Inferior parietal cortex (tissue), 1 donor: ENCODE measurements at regions not wholly inside any gene's neighbourhood (a gene's known extent, or its start where the extent isn't known, plus 50 kb on each side); places are given as distances from the start of the nearest gene placed in this dataset.
A peak's percentile ranks its signal among the peaks of the same experiment; 100 is the strongest.

ENCODE experiments used
- DNase-seq: peaks from one replicate; pipeline ENCODE4 v3.0.0-alpha.2; 2016; ENCODE audit errors: extremely low spot score

- no peak for DNase-seq
Observed at GRCh38 chr4:104795264-104795939, 300.7 kb upstream of the CXXC4 start.

DNA sequence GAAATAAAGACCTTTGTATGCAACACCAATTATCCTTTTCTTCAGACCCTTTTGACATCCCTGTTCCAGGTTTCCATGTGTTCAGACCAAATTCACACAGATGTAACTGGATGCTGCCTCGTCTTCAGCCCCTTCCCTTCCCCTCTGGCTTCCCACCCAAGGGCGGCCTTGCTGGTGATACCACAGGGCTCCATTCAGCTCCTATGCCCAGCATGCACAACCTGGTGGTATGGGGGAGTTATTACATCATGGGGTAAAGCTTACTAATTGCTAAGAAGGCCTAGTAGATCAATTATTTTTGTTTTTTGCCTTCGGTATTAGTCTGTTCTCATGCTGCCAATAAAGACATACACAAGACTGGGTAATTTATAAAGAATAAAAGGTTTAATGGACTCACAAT is 317.0 kb upstream of the CXXC4 start:
- no peak for DNase-seq

GRCh38 chr4:104815665-104816064 is 321.0 kb upstream of the CXXC4 start:
- no peak for DNase-seq

DNA sequence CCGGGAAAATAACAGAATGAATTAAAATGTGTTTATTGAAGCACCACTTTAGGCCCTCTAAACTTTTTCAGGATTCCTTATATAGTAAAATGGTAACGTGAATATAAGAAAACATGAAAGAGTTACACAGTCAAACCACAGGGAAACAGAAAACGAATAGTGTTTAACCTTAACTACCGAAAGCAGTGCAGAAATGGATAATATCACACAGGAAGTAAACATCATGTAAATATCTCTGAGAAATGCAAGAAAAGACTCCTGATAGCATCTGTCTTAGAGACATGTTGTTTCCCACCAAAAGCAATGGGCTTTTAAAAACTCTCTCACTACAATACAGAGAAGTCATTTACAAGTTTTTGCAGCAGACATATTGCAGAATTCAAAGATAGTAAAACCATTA is 323.9 kb upstream of the CXXC4 start:
- DNase-seq, result no peak

- DNase-seq, result no peak
Observed at GRCh38 chr4:104826171-104826570, 320.5 kb upstream of the TET2 start.

- no peak for DNase-seq
Observed at GRCh38 chr4:104829761-104830160, 316.9 kb upstream of the TET2 start.

- no peak for DNase-seq
Observed at GRCh38 chr4:104848597-104849225, 298.0 kb upstream of the TET2 start.

DNA sequence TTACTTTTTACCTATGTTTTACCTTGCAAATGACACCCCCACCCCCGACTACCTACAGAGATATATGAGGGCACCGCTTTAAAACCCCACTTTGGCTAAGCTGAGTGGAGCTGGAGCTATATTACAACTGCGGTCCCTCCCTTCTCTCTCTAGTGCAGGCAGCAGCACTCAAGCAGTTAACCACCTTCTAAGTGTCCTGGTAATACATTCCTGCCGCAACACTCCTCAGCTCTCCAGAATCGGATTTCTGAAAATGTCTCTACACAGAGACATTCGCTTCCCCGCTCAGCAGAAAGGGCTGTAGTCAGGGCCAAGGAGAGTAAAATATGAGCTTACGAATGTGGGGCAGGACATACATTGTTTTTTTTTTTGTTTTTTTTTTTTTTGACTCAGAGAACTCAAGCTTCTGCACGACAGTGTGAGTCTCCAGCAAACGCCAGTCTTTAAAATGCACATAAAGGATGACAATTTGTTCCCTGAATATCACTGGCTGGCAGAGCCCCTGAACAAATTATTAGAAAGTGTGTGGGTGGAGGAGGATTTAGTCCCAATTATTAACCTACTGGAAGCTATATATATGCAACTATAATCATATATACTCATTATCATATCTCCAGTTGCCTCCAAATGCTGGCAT is 287.0 kb upstream of the TET2 start:
- DNase-seq, result peak; percentile 31

GRCh38 chr4:104860238-104861123 is 286.2 kb upstream of the TET2 start:
- peak; percentile 96 for DNase-seq

DNA sequence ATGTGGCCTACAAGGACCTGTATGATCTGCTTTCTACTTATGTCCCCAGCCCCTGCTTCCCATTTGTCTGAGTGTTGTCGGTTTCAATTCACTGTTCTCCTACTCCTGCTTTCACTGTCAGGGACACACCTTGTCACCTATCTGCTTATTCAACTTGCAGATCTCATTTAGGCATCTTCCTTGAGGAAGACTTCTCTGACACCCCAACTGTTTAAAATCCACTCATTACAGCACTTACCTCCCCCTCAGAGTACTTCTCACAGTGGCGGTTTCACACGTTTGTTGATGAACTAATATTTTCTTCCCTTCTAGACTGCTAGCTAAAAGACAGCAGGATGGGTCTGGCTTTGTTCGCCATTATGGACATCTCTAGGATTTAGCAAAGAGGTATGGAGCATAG is 279.9 kb upstream of the TET2 start:
- DNase-seq, result no peak

DNA sequence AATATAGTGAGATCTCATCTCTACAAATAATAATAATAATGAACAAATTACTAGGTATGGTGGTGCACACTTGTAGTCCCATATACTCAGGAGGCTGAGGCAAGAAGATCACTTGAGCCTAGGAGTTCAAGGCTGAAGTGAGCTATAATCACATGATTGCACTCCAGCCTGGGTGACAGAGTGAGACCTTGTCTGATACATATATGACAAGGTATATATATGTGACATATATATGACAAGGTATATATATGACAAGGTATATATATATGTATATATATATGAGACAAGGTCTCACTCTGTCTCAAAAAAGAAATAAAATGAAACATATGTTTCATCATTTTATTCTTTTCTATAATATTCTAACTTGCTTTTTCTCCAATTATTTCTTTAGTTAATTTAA is 278.1 kb upstream of the TET2 start:
- no peak for DNase-seq

DNA sequence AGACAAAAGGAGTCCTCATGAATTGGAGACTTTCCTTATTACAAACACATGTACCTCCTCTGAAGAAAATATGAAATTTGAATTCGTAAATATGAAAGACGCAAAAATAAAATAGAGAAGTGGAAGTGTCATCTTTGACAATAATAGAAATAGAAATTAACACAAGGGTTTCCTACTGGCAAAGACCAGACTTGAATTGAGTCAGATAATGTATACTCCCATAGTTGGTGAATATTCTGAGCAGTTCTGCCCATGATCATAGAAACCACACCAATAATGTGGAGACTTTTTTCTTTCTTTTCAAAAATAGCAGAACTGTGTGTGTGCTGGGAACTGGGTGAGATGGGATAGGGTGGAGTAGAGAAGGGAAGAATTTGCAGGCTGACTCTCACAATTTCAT is 277.7 kb upstream of the TET2 start:
- DNase-seq, result no peak

- no peak for DNase-seq
Observed at GRCh38 chr4:104869831-104870230, 276.8 kb upstream of the TET2 start.

DNA sequence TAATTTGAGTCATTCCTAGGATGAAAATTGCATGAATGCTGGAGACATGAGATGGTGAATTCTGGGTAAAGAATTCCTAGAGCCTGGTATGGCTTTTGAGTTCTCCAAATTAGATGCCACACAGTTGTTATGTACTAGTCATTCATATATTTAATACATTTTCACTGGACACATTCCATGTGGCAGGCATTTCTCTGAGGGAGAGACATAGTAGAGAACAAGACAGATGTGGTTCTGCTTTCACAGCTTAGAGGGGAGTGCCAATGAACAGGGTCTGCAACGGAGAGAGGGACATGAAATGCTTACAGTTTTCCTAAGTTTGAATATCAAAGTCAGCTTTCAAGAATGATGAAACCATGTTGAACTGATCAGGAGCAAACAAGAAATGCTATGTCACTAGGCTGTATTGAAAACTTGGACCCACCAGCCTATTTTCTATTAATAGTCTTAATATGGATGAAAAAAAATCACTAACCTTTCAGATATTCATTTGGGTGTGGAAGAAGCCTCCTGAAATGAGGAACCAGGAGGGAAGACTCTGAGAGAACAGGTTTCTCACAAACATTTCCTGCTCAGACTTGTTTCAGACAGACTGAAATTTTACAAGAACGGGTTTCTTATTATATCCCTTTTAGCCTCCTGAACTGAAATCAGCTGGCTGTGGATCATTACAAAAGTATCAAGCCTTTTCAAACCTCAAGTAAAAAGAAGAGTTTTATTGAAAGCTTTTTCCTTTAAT is 276.0 kb upstream of the TET2 start:
- no peak for DNase-seq

GRCh38 chr4:104878936-104879335 is 267.7 kb upstream of the TET2 start:
- DNase-seq, result no peak

- DNase-seq, result no peak
Observed at GRCh38 chr4:104879367-104879766, 267.3 kb upstream of the TET2 start.

DNA sequence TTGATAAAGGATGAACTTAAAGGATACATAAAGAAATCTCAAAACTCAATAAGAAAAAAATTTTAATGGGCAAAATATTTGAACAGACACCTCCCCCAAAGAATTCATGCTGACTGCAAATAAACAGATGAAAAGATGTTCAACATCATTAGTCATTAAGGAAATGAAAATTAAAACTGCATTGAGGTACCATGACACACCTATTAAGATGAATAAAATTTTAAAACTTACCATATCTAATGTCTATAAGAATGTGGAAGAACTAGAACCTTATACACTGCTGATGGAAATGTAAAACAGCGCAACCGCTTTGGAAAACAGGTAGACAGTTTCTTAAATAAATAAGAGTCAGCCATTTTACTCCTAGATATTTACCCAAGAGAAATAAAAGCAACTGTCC is 266.8 kb upstream of the TET2 start:
- no peak for DNase-seq

DNA sequence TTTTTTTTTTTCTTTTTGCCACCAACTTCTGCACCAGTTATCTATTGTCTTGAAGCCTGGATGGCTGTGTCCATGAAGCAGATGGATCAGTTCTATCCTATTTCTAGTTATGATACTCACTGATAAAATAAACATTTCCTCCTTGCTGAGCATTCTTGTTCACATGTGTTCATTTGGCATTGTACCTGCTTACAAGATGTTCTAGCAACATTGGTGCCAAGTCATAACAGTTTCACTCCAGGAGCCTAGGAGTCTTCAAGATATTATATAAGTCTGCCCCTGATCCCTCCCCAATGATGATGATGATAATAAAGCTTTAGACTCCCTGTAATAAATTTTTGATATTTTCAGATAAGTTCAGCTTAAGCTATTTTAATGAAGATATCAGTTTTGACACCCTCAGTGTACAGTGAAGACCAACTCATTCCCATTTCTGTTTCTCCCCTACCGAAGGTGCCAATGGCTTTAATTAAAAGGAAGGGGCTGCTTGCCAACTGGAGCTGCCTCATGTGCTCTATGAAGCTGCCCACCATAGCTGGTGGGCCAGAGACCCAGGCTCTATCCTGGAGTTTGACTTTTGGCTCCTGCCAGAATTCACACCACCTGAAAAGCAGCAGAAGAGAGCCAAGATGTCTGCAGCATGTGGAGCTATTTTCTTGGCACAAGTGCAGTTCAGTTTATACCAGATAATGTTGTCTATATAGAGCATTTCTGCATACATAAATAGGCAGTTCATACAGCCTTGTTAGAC is 265.4 kb upstream of the TET2 start:
- DNase-seq, result no peak

GRCh38 chr4:104890598-104891275 is 255.9 kb upstream of the TET2 start:
- no peak for DNase-seq
